ENCODE measurements at regions not wholly inside any gene's neighbourhood (a gene's known extent, or its start where the extent isn't known, plus 50 kb on each side); places are given as distances from the start of the nearest gene placed in this dataset.

DNA sequence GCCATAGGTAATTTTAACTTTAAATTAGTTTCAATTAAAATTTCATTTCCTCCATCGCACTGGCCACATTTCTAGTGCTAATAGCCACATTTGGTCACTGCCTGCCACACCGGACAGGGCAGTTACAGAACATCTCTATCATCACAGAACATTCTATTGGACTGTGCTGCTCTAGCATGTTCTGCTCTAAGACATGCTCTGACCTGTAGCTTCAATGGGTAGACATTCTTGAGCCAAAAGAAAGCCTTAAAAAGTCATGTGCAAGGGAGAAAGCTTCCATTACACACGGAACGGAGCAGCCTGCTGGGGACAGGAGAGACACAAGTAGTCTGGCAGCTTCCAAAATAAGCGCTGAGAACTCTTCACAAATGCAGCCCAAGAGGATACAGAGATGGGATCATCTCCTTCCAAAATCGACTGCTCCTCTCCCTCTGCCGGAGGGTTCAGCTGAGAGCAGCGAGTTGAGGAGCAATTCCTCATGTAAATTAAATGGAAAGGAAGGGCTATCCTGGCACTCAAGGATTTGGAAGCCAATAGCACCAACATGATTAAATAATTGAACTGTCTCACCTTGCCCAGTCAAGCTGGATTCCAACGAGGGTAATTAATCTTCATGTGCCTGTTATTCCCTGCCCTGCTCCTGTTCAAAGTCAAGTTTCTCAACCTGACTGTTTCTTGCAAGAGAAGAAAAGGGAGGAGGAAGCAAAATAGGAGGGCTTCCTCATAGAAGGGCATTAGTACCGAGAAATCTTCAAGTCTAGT lies 336.4 kb upstream of the NOCT start:
- in situ Hi-C loops (cut with HindIII; ENCODE audit: low sequenced_read_pairs), result no loop called here
- DNase-seq (ENCODE audit: low spot score), result no peak

DNA sequence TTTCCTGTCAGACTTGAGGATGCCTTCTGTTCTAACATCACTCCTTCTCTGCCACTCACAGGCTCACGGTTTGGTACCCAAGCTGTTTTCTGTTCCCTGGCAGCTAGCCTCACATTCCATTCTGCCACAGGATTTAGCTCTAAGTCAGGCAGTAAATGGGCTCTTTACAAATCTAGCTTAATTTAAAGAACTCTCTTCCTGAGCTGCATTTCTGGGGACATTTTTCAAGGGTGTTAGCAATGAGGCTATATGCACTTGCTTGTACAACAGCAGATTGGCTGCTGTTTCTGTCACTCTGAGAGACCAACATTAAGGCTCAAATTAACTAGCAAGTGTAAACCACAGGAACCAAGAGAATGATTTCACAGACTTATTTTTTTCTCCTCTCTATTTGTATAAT lies 337.8 kb upstream of the NOCT start:
- DNase-seq (ENCODE audit: low spot score), result peak; percentile 59
- in situ Hi-C loops (cut with HindIII; ENCODE audit: low sequenced_read_pairs), result no loop called here

DNA sequence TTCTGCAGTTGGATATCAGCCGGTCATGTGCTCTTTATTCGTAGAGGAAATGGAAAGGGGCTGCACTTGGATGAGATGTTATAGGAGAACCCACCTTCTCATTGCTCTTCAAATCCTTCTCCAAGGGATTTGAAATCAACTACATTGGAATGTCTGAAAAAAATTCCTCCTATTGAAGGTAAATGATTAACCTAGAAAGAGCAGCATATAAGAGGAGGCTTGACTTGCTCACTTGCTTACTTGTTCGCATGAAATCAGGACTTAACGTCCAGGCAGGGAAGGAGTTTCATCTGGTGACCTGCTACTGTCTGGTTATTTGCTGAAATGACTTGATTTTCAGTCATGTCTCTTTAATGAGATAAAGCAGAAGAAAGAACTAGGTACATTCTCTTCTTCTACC lies 338.4 kb upstream of the NOCT start:
- DNase-seq (ENCODE audit: low spot score), result no peak
- in situ Hi-C loops (cut with HindIII; ENCODE audit: low sequenced_read_pairs), result no loop called here

DNA sequence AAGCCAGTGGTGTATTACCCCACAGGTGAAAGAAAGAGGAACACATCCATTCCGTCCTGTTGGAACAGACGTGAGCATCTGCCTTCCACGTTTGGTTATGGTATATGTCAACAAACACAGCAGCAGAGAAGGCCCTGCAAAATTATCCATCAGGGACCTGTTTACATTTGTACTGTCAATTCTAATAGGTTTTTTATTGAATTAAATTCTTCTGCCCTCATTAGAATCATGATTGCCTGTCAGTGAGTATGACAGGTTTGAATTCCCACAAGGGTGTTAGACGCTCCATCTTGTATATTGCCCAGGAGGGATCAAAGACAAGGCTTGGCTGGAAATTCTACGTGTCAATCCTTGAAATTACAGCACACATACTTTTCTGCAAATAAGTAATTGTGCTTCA lies 339.9 kb upstream of the NOCT start:
- no peak for DNase-seq (ENCODE audit: low spot score)
- in situ Hi-C loops (cut with HindIII; ENCODE audit: low sequenced_read_pairs), result no loop called here

DNA sequence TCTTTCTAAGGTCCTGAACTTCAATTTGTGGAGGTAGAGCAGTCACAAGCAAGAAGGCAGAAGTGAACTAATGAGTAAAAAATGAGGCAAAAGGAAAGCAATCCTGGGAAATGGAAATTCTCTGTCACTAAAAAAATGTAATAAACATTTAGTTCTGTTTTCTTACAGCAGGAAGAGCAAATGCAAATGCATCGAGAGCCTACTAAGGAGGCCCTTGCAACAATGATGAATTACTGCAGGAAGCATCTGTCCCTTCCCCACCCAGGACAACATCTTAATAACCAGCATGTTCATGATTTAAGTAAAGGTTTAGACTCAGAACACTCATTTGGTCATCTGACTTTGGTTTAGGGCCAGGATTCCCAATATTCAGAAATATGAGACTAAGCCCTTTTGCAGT lies 341.4 kb upstream of the NOCT start:
- no peak for DNase-seq (ENCODE audit: low spot score)
- in situ Hi-C loops (cut with HindIII; ENCODE audit: low sequenced_read_pairs), result no loop called here

DNA sequence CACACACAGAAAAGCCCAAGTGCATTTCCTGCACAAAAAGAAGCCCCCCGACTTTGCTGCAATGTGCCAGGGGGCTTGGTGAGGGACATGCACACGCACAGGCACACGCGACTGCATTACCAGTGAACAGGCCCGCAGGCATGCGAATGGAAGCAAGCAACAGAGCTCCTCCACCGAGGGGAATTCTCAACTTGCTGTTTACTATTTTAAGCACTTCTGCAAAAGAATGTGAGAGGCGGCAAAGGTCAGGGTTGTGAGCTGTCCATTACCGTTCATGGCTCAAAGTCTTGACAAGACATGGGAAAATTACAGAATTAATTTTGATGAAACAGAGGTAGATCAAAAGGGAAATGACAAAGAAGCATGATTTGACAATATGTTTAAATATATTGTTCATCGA lies 342.5 kb upstream of the NOCT start:
- in situ Hi-C loops (cut with HindIII; ENCODE audit: low sequenced_read_pairs), result no loop called here
- DNase-seq (ENCODE audit: low spot score), result no peak

DNA sequence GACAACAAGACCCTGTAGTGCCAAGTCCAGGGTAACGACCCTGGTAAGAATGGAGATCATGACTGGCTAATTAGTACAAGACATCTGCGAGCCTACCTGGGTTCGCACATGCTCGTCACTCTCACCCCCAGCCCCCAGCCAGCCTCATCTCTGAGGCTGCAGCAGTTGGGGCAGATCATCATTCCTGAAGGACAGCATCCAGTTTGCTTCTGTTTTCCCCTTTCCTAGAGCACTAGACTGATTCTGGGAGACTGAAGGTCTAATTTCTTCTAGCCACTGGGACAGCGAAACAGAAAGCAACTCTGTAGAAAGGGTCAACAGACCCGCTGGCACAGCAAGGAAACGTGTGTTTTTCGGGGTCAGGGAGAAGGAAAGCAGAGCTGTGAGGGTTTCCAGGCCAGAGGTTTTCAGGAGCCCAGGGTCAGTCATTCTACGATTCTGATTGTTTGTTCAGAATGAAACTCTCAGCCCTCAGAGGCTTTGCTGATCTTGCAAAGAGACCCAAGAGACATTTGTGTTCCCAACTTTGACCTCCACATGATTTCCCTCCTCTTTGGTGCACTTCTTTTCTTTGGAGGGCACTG lies 343.1 kb upstream of the NOCT start:
- in situ Hi-C loops (cut with HindIII; ENCODE audit: low sequenced_read_pairs), result no loop called here
- no peak for DNase-seq (ENCODE audit: low spot score)

DNA sequence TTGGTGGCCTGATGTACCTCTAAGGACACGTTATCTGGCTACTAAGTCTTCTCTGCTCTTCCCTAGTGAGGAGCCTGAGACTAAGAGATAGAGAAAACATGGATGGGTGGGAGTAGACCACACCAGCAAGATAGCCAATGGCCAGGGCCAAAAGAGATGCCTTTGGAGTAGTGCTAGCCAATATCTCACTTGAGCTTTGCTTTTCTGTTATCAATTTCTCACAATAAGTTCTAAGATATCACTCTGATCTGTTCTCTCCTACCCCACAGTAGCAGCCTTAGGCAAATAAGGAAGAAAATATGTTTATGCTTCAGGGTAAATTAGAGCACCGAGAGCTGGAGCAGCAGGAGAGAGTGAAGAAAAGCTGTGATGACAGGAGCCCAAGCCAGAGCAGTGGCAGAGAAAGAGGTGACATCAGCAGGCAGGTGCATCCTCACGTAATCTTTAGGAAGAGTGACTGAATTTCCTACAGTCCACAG lies 343.9 kb upstream of the NOCT start:
- in situ Hi-C loops (cut with HindIII; ENCODE audit: low sequenced_read_pairs), result no loop called here
- no peak for DNase-seq (ENCODE audit: low spot score)

DNA sequence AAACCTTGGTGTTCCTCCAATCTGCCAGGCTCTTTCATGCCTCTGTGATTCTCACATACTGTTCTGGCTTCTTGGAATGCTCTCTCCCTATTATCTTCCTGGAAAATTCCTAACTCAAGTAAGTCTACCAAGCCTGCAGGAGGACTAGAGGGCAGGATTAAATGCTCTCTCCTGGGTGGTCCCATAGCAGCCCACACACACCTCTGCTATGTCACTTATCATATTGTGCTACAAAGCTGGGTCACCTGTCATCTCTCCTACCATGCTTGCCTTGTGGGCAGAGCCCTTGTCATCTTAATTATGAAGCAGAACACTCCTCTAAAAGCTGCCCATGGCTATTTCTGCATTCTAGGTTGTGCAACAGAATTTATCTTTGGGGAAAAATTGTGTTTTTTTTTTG lies 344.5 kb upstream of the NOCT start:
- in situ Hi-C loops (cut with HindIII; ENCODE audit: low sequenced_read_pairs), result no loop called here
- DNase-seq (ENCODE audit: low spot score), result no peak

DNA sequence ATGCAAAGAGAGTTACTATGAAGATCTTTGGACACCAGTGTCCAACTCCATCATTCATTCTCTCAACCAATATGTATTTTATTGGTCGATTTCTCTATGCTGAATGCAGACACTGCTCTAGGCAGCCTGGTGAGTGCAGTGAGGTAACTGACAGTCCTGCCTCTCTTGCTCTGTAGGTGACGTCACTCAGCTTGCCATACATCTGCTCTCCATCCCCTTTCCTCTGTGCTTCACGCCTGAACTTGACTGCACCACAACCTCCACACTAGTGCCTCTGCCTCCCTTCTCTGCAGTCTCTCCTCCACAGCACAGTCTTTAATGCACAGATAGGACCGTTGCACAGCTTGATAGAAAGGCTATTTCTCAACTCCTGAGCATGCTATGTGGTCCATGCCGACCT lies 344.9 kb upstream of the NOCT start:
- DNase-seq (ENCODE audit: low spot score), result no peak
- in situ Hi-C loops (cut with HindIII; ENCODE audit: low sequenced_read_pairs), result no loop called here

- in situ Hi-C loops (cut with HindIII; ENCODE audit: low sequenced_read_pairs), result no loop called here
- DNase-seq (ENCODE audit: low spot score), result no peak
Observed at GRCh38 chr4:138669479-138670315, 345.9 kb upstream of the NOCT start.

DNA sequence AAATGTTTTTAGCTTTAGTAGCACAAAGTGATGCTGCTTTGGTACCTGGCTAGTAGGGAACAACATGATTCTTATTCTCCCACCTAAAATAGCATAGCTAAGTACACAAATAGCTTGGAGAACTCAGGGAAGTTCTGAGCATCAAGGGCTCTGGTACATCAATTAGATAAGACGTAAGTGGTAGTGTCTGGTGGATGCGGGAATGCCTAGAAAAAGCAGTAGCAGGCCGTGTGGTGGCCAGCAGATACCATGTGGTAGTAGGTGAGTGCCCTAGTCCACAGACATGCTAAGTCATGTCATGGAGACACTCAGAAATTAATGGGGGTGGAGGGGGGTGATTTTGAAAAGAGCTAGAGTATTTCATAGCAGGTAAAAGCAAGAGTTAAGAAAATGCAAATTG lies 347.3 kb upstream of the NOCT start:
- DNase-seq (ENCODE audit: low spot score), result no peak
- in situ Hi-C loops (cut with HindIII; ENCODE audit: low sequenced_read_pairs), result no loop called here

GRCh38 chr4:138666366-138666765 lies 349.2 kb upstream of the NOCT start:
- DNase-seq (ENCODE audit: low spot score), result peak; percentile 49
- in situ Hi-C loops (cut with HindIII; ENCODE audit: low sequenced_read_pairs), result no loop called here

- peak; percentile 63 for DNase-seq (ENCODE audit: low spot score)
- in situ Hi-C loops (cut with HindIII; ENCODE audit: low sequenced_read_pairs), result no loop called here
Observed at GRCh38 chr4:138665851-138666250, 349.7 kb upstream of the NOCT start.

DNA sequence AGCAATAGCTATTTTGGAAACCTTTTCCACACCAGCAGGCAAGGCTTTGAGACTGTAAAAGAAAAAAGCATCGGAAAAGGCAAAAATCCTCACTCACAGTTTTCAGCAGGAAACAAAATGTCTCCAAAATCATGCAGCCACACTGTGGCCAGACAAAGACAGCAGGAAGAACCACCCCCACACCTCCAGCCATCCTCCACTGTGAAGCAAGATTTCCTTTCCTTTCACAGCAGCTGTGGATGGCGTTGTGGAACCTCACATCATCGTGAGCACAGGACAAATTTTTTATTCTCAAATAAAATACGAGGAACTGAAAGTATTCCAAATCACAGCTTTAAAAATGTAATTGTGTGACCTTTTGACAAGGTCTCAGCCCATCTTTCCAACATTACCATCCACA lies 351.7 kb upstream of the NOCT start:
- peak; percentile 24 for DNase-seq (ENCODE audit: low spot score)
- in situ Hi-C loops (cut with HindIII; ENCODE audit: low sequenced_read_pairs), result no loop called here

DNA sequence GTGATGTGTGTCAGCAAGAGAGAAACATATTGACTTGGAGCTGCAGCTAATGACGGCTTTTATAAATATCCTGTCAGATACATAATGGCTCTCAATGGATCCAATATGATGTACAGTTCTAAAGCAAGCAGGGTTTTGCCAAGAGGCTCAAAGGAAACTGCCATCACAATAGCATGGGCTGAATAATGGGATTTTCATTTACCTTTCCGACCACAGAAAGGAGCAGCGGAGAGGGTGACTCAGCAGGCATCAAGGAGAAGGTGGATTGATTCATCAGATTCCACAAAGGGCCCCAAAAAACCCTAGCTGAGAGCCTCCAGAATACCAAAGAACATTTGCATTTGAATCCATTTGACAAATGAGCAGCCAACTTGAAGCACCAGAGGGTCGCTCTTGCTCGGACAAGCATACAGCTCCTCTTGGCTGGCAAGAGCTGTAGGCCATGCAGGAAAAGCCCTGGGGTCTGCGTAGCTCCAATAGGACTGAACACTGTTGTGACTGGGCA lies 355.7 kb upstream of the NOCT start:
- DNase-seq (ENCODE audit: low spot score), result no peak
- in situ Hi-C loops (cut with HindIII; ENCODE audit: low sequenced_read_pairs), result no loop called here

GRCh38 chr4:138659037-138659811 lies 356.4 kb upstream of the NOCT start:
- DNase-seq (ENCODE audit: low spot score), result no peak
- in situ Hi-C loops (cut with HindIII; ENCODE audit: low sequenced_read_pairs), result no loop called here

DNA sequence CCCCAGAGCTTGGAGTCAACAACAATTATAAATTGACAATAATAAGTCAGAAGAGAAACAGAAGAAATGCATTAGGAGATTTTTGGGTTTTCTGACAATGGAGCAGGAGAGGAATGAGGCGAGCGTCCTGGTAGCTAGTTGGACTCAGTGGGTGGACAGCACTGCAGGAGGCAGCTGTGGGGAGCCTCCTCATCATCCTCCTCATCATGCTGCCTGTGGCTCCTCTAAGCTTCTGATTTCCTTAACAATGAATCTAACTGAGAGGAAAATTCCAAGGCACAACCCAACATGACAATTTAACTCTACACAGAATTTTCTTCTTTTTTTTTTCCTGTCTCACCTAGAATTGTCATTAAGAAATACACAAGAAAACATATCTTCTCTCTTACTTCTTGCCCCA lies 357.1 kb upstream of the NOCT start:
- no peak for DNase-seq (ENCODE audit: low spot score)

DNA sequence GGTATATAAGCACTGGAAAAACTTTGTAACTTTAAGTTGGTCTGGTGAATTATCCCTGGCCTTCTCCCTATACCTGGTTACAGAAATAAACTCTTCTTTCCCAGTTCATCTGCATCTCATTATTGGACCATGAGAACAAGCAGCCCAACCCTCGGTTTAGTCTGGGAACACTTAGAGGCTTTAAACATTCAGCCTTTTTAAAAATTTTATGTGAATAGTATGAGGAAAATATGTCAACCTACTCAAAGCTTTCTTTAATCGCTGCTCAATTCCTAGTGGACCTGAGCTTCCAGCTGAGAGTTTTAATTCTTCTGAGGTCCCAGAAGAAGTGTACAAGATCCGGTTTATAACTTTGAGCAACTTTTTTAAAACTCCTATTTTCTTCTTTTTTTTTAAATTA lies 358.6 kb upstream of the NOCT start:
- no peak for DNase-seq (ENCODE audit: low spot score)
- in situ Hi-C loops (cut with HindIII; ENCODE audit: low sequenced_read_pairs), result no loop called here

More for the DNA sequence above, 357.1 kb upstream of the NOCT start:
- in situ Hi-C loops (cut with HindIII; ENCODE audit: low sequenced_read_pairs), result no loop called here
